Left lung (tissue), 4 donors: ENCODE measurements at regions not wholly inside any gene's neighbourhood (a gene's known extent, or its start where the extent isn't known, plus 50 kb on each side); places are given as distances from the start of the nearest gene placed in this dataset.
A peak's percentile ranks its signal among the peaks of the same experiment; 100 is the strongest.

Experiments used
- ATAC-seq: fragments of 200-7000 bp; cut with Tn5 transposase; one replicate; pipeline ENCODE4 v1.9.1; 2020; ENCODE audit warnings: moderate library complexity
- DNase-seq, 4 donors: peaks; one replicate each; pipeline ENCODE4 v3.0.0-alpha.2; 2013 to 2020
- H3K27ac ChIP-seq, 2 donors: fragments of 200-600 bp; sonication (generic) in 1 of 2; one replicate each; pipeline versions ENCODE4 v1.5.0 to v1.8.0; 2020 to 2021
- H3K27me3 ChIP-seq, 2 donors: fragments of 200-600 bp; sonication (generic) in 1 of 2; one replicate each; pipeline versions ENCODE4 v1.5.0 to v1.8.0; 2020 to 2021
- H3K36me3 ChIP-seq, 2 donors: fragments of 200-600 bp; sonication (generic) in 1 of 2; one replicate each; pipeline versions ENCODE4 v1.5.0 to v1.8.0; 2020 to 2021
- H3K4me1 ChIP-seq, 2 donors: fragments of 200-600 bp; one replicate each; pipeline ENCODE4 v1.8.0; 2021
- H3K4me3 ChIP-seq, 2 donors: fragments of 200-600 bp; sonication (generic) in 1 of 2; one replicate each; pipeline versions ENCODE4 v1.5.0 to v1.8.0; 2020 to 2021; ENCODE audit warnings: mild to moderate bottlenecking in 1 of 2
- H3K9me3 ChIP-seq, 2 donors: fragments of 200-600 bp; sonication (generic) in 1 of 2; one replicate each; pipeline versions ENCODE4 v1.5.0 to v1.8.0; 2020 to 2021
- CTCF ChIP-seq, 2 donors: fragments of 200-600 bp; sonication (generic) in 1 of 2; IDR thresholded peaks; one replicate each; pipeline versions ENCODE4 v1.5.0 to v1.8.0; 2021; ENCODE audit warnings: antibody characterized with exemption in 2 of 2
- intact Hi-C, 2 donors: fragments of 100-400 bp; cut with DNase I; formaldehyde crosslinking; loops; one replicate each; pipeline versions ENCODE4 v1.11.2 to v1.14.2; 2022
- donor health status: DM: no; HTN: yes; CAD: no.
- donor health status: DM: no; HTN: no; CAD: no.

- Histone ChIP-seq H3K4me3 (peak overlapping the region in 1 of 2 donors; percentile 60), H3K36me3 (no peaks in the 10 kb centered on the region), H3K27me3 (peaks cover 7 to 92% of the 10 kb centered on the region in 2 donors), H3K4me1 (peaks cover 16 to 22% of the 10 kb centered on the region in 2 donors), H3K9me3 (no peaks in the 10 kb centered on the region), H3K27ac (peak overlapping the region in 1 of 2 donors; percentile 71)
- DNase-seq (no peak), ATAC-seq (no peak)
- intact Hi-C loops: loop anchor here in 1 of 2 donors (10.0 kb wide), 1 partner anchor 110 kb away; the partner anchor contains the start of gene KCTD1
- TF ChIP-seq CTCF (IDR thresholded peaks at IDR 0.05): no peak
Observed at GRCh38 chr18:26654616-26655524, 106.5 kb upstream of the KCTD1 start.

GRCh38 chr18:26653943-26654615, 105.7 kb upstream of the KCTD1 start:
- TF ChIP-seq CTCF (IDR thresholded peaks at IDR 0.05): no peak
- Histone ChIP-seq H3K36me3 (no peaks in the 10 kb centered on the region), H3K4me1 (peaks cover 16 to 22% of the 10 kb centered on the region in 2 donors), H3K4me3 (no peak overlapping the region), H3K27ac (no peak overlapping the region), H3K27me3 (peaks cover 7 to 87% of the 10 kb centered on the region in 2 donors), H3K9me3 (no peaks in the 10 kb centered on the region)
- DNase-seq (peak in 2 of 4 donors; percentile 45 to 50), ATAC-seq (no peak)
- intact Hi-C loops: loop anchor here in 1 of 2 donors (10.0 kb wide), 1 partner anchor 109 kb away; the partner anchor contains the start of gene KCTD1

- H3K27ac ChIP-seq: no peak overlapping the region
- no peak for DNase-seq
- ATAC-seq: no peak
- no peak for TF ChIP-seq CTCF (IDR thresholded peaks at IDR 0.05)
- H3K9me3 ChIP-seq: no peaks in the 10 kb centered on the region
- peaks cover 10 to 15% of the 10 kb centered on the region in 2 donors for H3K4me1 ChIP-seq
- peaks cover 0 to 71% of the 10 kb centered on the region in 2 donors for H3K27me3 ChIP-seq
- intact Hi-C loops: loop anchor here in 1 of 2 donors (10.0 kb wide), 1 partner anchor 108 kb away; the partner anchor contains the start of gene KCTD1
- H3K36me3 ChIP-seq: no peaks in the 10 kb centered on the region
- H3K4me3 ChIP-seq: no peak overlapping the region
Observed at GRCh38 chr18:26652501-26652900, 104.1 kb upstream of the KCTD1 start.

- Histone ChIP-seq H3K27ac (no peak overlapping the region), H3K27me3 (peaks cover 0 to 52% of the 10 kb centered on the region in 2 donors)
- ATAC-seq: no peak
Observed at GRCh38 chr18:26650310-26651268, 102.2 kb upstream of the KCTD1 start.

More at GRCh38 chr18:26650310-26651268, 102.2 kb upstream of the KCTD1 start:
- TF ChIP-seq CTCF (IDR thresholded peaks at IDR 0.05): no peak
- H3K36me3 ChIP-seq: no peaks in the 10 kb centered on the region
- H3K4me3 ChIP-seq: no peak overlapping the region
- H3K9me3 ChIP-seq: no peaks in the 10 kb centered on the region
- peak in 1 of 4 donors; percentile 26 for DNase-seq
- peaks cover 3 to 6% of the 10 kb centered on the region in 2 donors for H3K4me1 ChIP-seq
- intact Hi-C loops: loop anchor here in 1 of 2 donors (10.0 kb wide), 1 partner anchor 106 kb away; the partner anchor contains the start of gene KCTD1
